Ascending aorta (tissue), 2 donors: ENCODE measurements at regions not wholly inside any gene's neighbourhood (a gene's known extent, or its start where the extent isn't known, plus 50 kb on each side); places are given as distances from the start of the nearest gene placed in this dataset.

Experiments
- DNase-seq, 2 donors: peaks; one replicate each; pipeline ENCODE4 v3.0.0-alpha.2; 2019; ENCODE audit warnings: low spot score in 2 of 2
- H3K27ac ChIP-seq, 2 donors: fragments of 200-600 bp; sonication (generic); one replicate each; pipeline ENCODE4 v1.5.1; 2016 to 2017; ENCODE audit warnings: mild to moderate bottlenecking in 1 of 2
- H3K27me3 ChIP-seq: fragments of 200-600 bp; sonication (generic); one replicate; pipeline ENCODE4 v1.5.1; 2017
- H3K36me3 ChIP-seq, 2 donors: fragments of 200-600 bp; sonication (generic); one replicate each; pipeline ENCODE4 v1.5.1; 2016
- H3K4me1 ChIP-seq, 2 donors: fragments of 200-600 bp; sonication (generic); one replicate each; pipeline ENCODE4 v1.5.1; 2016 to 2017; ENCODE audit warnings: mild to moderate bottlenecking in 1 of 2
- H3K4me3 ChIP-seq, 2 donors: fragments of 200-600 bp; sonication (generic); one replicate each; pipeline ENCODE4 v1.5.1; 2016 to 2017; ENCODE audit warnings: mild to moderate bottlenecking in 1 of 2
- H3K9me3 ChIP-seq, 2 donors: fragments of 200-600 bp; sonication (generic); one replicate each; pipeline ENCODE4 v1.5.1; 2016
- CTCF ChIP-seq, 3 experiments: fragments of 200-600 bp in 2 of 3; fragments of 450-650 bp in 1 of 3; sonication (generic) in 2 of 3; IDR thresholded peaks; one replicate each; pipeline ENCODE4 v1.5.1; 2016 to 2019; ENCODE audit warnings: antibody characterized with exemption in 3 of 3, mild to moderate bottlenecking in 1 of 3, moderate library complexity in 1 of 3
- intact Hi-C: fragments of 100-400 bp; cut with DNase I; formaldehyde crosslinking; loops from one replicate; pipeline ENCODE4 v1.15.1; 2023

GRCh38 chr1:238306411-238306810, 415.7 kb upstream of the ZP4 start:
- no peaks in the 10 kb centered on the region for H3K4me1 ChIP-seq
- intact Hi-C loops: no loop called here
- no peaks in the 10 kb centered on the region for H3K9me3 ChIP-seq
- H3K27ac ChIP-seq: no peak overlapping the region
- no peaks in the 10 kb centered on the region for H3K27me3 ChIP-seq
- no peaks in the 10 kb centered on the region for H3K36me3 ChIP-seq
- TF ChIP-seq CTCF (IDR thresholded peaks at IDR 0.05): no peak
- no peak for DNase-seq
- no peak overlapping the region for H3K4me3 ChIP-seq

DNA sequence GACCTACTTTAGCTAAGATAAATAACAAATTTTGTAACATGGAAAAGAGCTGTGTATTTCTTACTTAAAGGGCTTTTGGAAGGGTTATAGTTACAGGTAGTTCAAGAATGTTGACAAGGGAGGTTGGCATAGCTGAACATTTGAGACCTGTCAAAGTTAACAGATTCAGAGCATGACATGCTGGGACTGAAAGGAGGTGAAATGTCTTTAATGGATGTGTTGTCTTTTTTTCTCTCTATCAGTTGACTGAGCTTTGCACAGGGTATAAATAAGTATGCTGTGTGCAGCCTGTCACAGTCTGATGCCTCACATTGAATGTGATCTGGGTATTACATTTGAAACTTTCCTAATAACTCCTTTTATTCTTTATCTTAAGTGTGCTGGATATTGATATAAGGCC, 411.9 kb upstream of the ZP4 start:
- Histone ChIP-seq H3K27me3 (no peaks in the 10 kb centered on the region), H3K27ac (no peak overlapping the region), H3K9me3 (no peaks in the 10 kb centered on the region), H3K36me3 (no peaks in the 10 kb centered on the region), H3K4me1 (no peaks in the 10 kb centered on the region), H3K4me3 (no peak overlapping the region)
- no peak for TF ChIP-seq CTCF (IDR thresholded peaks at IDR 0.05)
- no peak for DNase-seq
- intact Hi-C loops: no loop called here

- no peaks in the 10 kb centered on the region for H3K4me1 ChIP-seq
- no peak for DNase-seq
- H3K4me3 ChIP-seq: no peak overlapping the region
- intact Hi-C loops: no loop called here
- no peaks in the 10 kb centered on the region for H3K9me3 ChIP-seq
- H3K36me3 ChIP-seq: no peaks in the 10 kb centered on the region
- H3K27ac ChIP-seq: no peak overlapping the region
- H3K27me3 ChIP-seq: no peaks in the 10 kb centered on the region
- TF ChIP-seq CTCF (IDR thresholded peaks at IDR 0.05): no peak
These were observed 405.6 kb upstream of the ZP4 start for GRCh38 chr1:238296371-238296770.

- no peak for TF ChIP-seq CTCF (IDR thresholded peaks at IDR 0.05)
- intact Hi-C loops: no loop called here
- no peak for DNase-seq
- Histone ChIP-seq H3K36me3 (no peaks in the 10 kb centered on the region), H3K27me3 (no peaks in the 10 kb centered on the region), H3K27ac (no peak overlapping the region), H3K4me3 (no peak overlapping the region), H3K4me1 (no peaks in the 10 kb centered on the region), H3K9me3 (no peaks in the 10 kb centered on the region)
These were observed 402.4 kb upstream of the ZP4 start for GRCh38 chr1:238293075-238293474.

GRCh38 chr1:238281418-238281817, 390.7 kb upstream of the ZP4 start:
- Histone ChIP-seq H3K36me3 (no peaks in the 10 kb centered on the region), H3K27me3 (no peaks in the 10 kb centered on the region), H3K27ac (no peak overlapping the region), H3K4me1 (no peaks in the 10 kb centered on the region), H3K9me3 (no peaks in the 10 kb centered on the region), H3K4me3 (no peak overlapping the region)
- TF ChIP-seq CTCF (IDR thresholded peaks at IDR 0.05): no peak
- no peak for DNase-seq
- intact Hi-C loops: no loop called here

DNA sequence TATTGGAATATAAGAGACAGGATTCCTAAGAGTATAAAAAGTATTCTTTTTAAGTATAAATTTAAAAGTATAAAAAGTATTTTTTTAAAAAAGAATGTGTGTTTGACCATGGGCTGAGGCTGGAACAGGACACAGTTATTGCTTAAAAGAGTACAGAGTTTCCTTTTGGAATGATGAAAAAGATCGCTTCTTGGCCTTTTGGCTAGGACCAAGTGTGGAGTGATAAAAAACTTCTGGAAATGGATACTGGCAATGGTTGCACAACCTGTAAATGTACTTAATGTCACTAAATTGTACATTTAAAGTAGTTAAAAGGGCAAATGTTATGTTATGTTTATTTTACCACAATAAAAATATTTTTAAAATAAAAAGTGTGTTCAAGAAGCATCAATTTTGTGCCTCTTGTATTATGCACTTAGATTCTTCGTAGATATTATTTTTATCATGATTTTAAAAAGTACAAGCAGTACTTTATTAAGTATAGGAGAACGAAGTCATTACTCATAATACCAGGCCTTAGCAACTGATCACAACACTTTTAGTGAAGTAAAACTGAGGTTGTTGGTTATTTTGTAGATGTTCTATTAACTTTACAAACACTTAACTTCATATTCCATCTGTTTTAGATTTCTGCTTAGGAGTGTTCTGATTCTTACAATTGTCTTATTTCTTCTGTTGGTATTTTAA, 389.1 kb upstream of the ZP4 start:
- H3K4me3 ChIP-seq: no peak overlapping the region
- intact Hi-C loops: no loop called here
- H3K27ac ChIP-seq: no peak overlapping the region
- TF ChIP-seq CTCF (IDR thresholded peaks at IDR 0.05): no peak
- DNase-seq: no peak
- no peaks in the 10 kb centered on the region for H3K4me1 ChIP-seq
- H3K27me3 ChIP-seq: no peaks in the 10 kb centered on the region
- no peaks in the 10 kb centered on the region for H3K9me3 ChIP-seq
- no peaks in the 10 kb centered on the region for H3K36me3 ChIP-seq
